ENCODE measurements at regions not wholly inside any gene's neighbourhood (a gene's known extent, or its start where the extent isn't known, plus 50 kb on each side); places are given as distances from the start of the nearest gene placed in this dataset.

GRCh38 chr3:176395240-176395639, 802.0 kb downstream of the TBL1XR1 start:
- no peak for DNase-seq
- H3K4me3 ChIP-seq, result no peak overlapping the region
- TF ChIP-seq CTCF (IDR thresholded peaks at IDR 0.05), result no peak
- H3K4me1 ChIP-seq, result peaks cover 0 to 13% (median 0%) of the 10 kb centered on the region in 4 donors
- H3K9me3 ChIP-seq, result peaks cover 0 to 5% (median 0%) of the 10 kb centered on the region in 3 donors
- no peaks in the 10 kb centered on the region for H3K36me3 ChIP-seq
- no peaks in the 10 kb centered on the region for H3K27me3 ChIP-seq
- no peak overlapping the region for H3K27ac ChIP-seq
- intact Hi-C loops (cut with DNase I; ENCODE audit: low total_unique reads), result no loop called here

GRCh38 chr3:176378789-176379188, 818.5 kb downstream of the TBL1XR1 start:
- H3K4me3 ChIP-seq, result no peak overlapping the region
- no peaks in the 10 kb centered on the region for H3K36me3 ChIP-seq
- DNase-seq, result no peak
- H3K4me1 ChIP-seq, result no peaks in the 10 kb centered on the region
- no peaks in the 10 kb centered on the region for H3K27me3 ChIP-seq
- H3K9me3 ChIP-seq, result no peaks in the 10 kb centered on the region
- TF ChIP-seq CTCF (IDR thresholded peaks at IDR 0.05), result no peak
- no peak overlapping the region for H3K27ac ChIP-seq
- intact Hi-C loops (cut with DNase I; ENCODE audit: low total_unique reads), result no loop called here

GRCh38 chr3:176376531-176376930, 820.8 kb downstream of the TBL1XR1 start:
- no peaks in the 10 kb centered on the region for H3K36me3 ChIP-seq

GRCh38 chr3:176375519-176375918, 821.8 kb downstream of the TBL1XR1 start:
- TF ChIP-seq CTCF (IDR thresholded peaks at IDR 0.05), result no peak
- no peak for DNase-seq
- H3K36me3 ChIP-seq, result no peaks in the 10 kb centered on the region
- H3K4me3 ChIP-seq, result no peak overlapping the region
- H3K9me3 ChIP-seq, result peaks cover 0 to 5% (median 0%) of the 10 kb centered on the region in 3 donors
- no peak overlapping the region for H3K27ac ChIP-seq
- no peaks in the 10 kb centered on the region for H3K4me1 ChIP-seq
- intact Hi-C loops (cut with DNase I; ENCODE audit: low total_unique reads), result no loop called here
- no peaks in the 10 kb centered on the region for H3K27me3 ChIP-seq

More at GRCh38 chr3:176376531-176376930, 820.8 kb downstream of the TBL1XR1 start:
- Histone ChIP-seq H3K4me1 (no peaks in the 10 kb centered on the region), H3K27me3 (no peaks in the 10 kb centered on the region), H3K27ac (no peak overlapping the region), H3K4me3 (no peak overlapping the region), H3K9me3 (peaks cover 0 to 5% (median 0%) of the 10 kb centered on the region in 3 donors)
- no peak for TF ChIP-seq CTCF (IDR thresholded peaks at IDR 0.05)
- intact Hi-C loops (cut with DNase I; ENCODE audit: low total_unique reads), result no loop called here
- no peak for DNase-seq

GRCh38 chr3:176362191-176362731, 835.0 kb downstream of the TBL1XR1 start:
- H3K4me1 ChIP-seq, result no peaks in the 10 kb centered on the region
- H3K4me3 ChIP-seq, result no peak overlapping the region
- no peak overlapping the region for H3K27ac ChIP-seq
- no peaks in the 10 kb centered on the region for H3K9me3 ChIP-seq
- H3K36me3 ChIP-seq, result no peaks in the 10 kb centered on the region
- TF ChIP-seq CTCF (IDR thresholded peaks at IDR 0.05), result no peak
- intact Hi-C loops (cut with DNase I; ENCODE audit: low total_unique reads), result no loop called here
- H3K27me3 ChIP-seq, result no peaks in the 10 kb centered on the region
- DNase-seq, result peak in 1 of 2 donors; percentile 53

- H3K27ac ChIP-seq, result no peak overlapping the region
- no peaks in the 10 kb centered on the region for H3K4me1 ChIP-seq
- intact Hi-C loops (cut with DNase I; ENCODE audit: low total_unique reads), result no loop called here
- H3K9me3 ChIP-seq, result no peaks in the 10 kb centered on the region
- no peak for DNase-seq
- no peak overlapping the region for H3K4me3 ChIP-seq
- TF ChIP-seq CTCF (IDR thresholded peaks at IDR 0.05), result no peak
- H3K27me3 ChIP-seq, result no peaks in the 10 kb centered on the region
- H3K36me3 ChIP-seq, result no peaks in the 10 kb centered on the region
Measured at GRCh38 chr3:176359211-176359610, 838.1 kb downstream of the TBL1XR1 start.
